Psoas muscle (tissue), 7 donors: ENCODE measurements at regions not wholly inside any gene's neighbourhood (a gene's known extent, or its start where the extent isn't known, plus 50 kb on each side); places are given as distances from the start of the nearest gene placed in this dataset.

Experiments used
- ATAC-seq, 4 donors: fragments of 200-7000 bp; cut with Tn5 transposase; one replicate each; pipeline ENCODE4 v1.9.1; 2020; ENCODE audit warnings: moderate library complexity in 3 of 4, mild to moderate bottlenecking in 2 of 4
- DNase-seq, 2 donors: peaks; one replicate each; pipeline ENCODE4 v3.0.0-alpha.2; 2020
- H3K27ac ChIP-seq: fragments of 200-600 bp; one replicate; pipeline ENCODE4 v1.8.0; 2022
- H3K27me3 ChIP-seq, 3 donors: fragments of 200-600 bp in 1 of 3; one replicate each; pipeline versions ENCODE4 v1.6.1 to v1.8.0; 2013 to 2022; ENCODE audit warnings: low read length in 2 of 3, mild to moderate bottlenecking in 2 of 3, moderate library complexity in 1 of 3; ENCODE audit not compliant: insufficient read depth in 3 of 3
- H3K36me3 ChIP-seq, 2 donors: fragments of 200-600 bp in 1 of 2; one replicate each; pipeline versions ENCODE4 v1.6.1 to v1.8.0; 2013 to 2022; ENCODE audit warnings: low read depth in 1 of 2, mild to moderate bottlenecking in 1 of 2, moderate library complexity in 1 of 2; ENCODE audit not compliant: insufficient read depth in 1 of 2
- H3K4me1 ChIP-seq: fragments of 200-600 bp; one replicate; pipeline ENCODE4 v1.8.0; 2022
- H3K4me3 ChIP-seq: fragments of 200-600 bp; one replicate; pipeline ENCODE4 v1.8.0; 2022; ENCODE audit warnings: mild to moderate bottlenecking
- H3K9me3 ChIP-seq: fragments of 200-600 bp; one replicate; pipeline ENCODE4 v1.8.0; 2022
- CTCF ChIP-seq: fragments of 200-600 bp; IDR thresholded peaks from one replicate; pipeline ENCODE4 v1.8.0; 2022; ENCODE audit warnings: antibody characterized with exemption
- WGBS, 3 donors: extraction: QIAGEN DNeasy Blood & Tissue Kit; methylation state at CpG; one replicate each; pipeline versions ENCODE4 v1.1.6 to v1.1.7; 2013; 5-methylcytosine and 5-hydroxymethylcytosine counted together
- intact Hi-C, 2 donors: fragments of 100-400 bp; cut with DNase I; formaldehyde crosslinking; loops; one replicate each; pipeline versions ENCODE4 v1.11.0 to v1.14.2; 2022
- donor health status: healthy with polysubstance abuse.
- donor health status: DM: no; HTN: no; CAD: no; lungs with moderate emphysema.
- donor health status: Bipolar disorder and iron deficiency.
- donor health status: healthy.
- donor health status: DM: yes; HTN: yes; CAD: no.
- donor health status: DM: no; HTN: no; CAD: no.
- donor health status: DM: yes; HTN: yes; CAD: no.

- 37 to 39% (median 38%) methylated on average over 8 of the region's 8 CpGs for WGBS, 3 donors
- H3K4me1 ChIP-seq: no peaks in the 10 kb centered on the region
- no peaks in the 10 kb centered on the region for H3K9me3 ChIP-seq
- no peak for ATAC-seq
- no peak overlapping the region for H3K27ac ChIP-seq
- H3K4me3 ChIP-seq: no peak overlapping the region
- peaks cover 0 to 1% (median 0%) of the 10 kb centered on the region in 3 donors for H3K27me3 ChIP-seq
- TF ChIP-seq CTCF: no peak
- DNase-seq: no peak
- no peaks in the 10 kb centered on the region for H3K36me3 ChIP-seq
- intact Hi-C loops: no loop called here
These were observed 111.5 kb upstream of the MEIS1 start for GRCh38 chr2:66323406-66323805.

- 69 to 73% (median 70%) methylated on average over 9 of the region's 9 CpGs for WGBS, 3 donors
- ATAC-seq (no peak), DNase-seq (no peak)
- Histone ChIP-seq H3K4me3 (no peak overlapping the region), H3K27me3 (peaks cover 0 to 1% (median 0%) of the 10 kb centered on the region in 3 donors), H3K27ac (no peak overlapping the region), H3K4me1 (no peaks in the 10 kb centered on the region), H3K9me3 (no peaks in the 10 kb centered on the region), H3K36me3 (no peaks in the 10 kb centered on the region)
- intact Hi-C loops: no loop called here
- no peak for TF ChIP-seq CTCF
These were observed 112.2 kb upstream of the MEIS1 start for GRCh38 chr2:66322506-66323260.

DNA sequence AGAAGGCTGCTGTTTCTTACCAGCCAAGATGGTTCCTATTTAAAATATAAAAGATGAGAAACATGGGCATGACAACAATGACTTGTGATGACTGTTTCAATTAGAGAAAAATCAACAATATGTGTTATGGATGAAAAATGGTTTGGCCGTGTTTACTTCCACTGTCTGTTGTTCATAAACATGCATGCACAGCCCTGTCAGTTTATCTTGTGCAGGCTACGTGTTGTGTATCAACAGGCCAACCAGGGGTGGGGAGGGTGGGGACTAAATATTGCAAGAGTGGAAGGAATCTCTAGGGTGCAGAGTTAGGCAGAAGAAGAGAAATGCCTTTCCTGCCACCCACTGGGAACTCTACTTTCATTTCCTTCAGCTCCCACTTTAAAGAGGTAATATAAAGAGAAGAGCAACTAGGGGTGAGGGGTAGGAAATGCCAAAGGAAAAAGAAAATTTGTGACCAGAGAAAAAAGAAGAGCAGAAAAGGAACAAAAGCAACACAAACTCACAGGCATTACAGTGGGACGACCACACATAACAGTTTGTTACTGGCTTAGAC, 116.8 kb upstream of the MEIS1 start:
- Histone ChIP-seq H3K27me3 (no peaks in the 10 kb centered on the region), H3K9me3 (no peaks in the 10 kb centered on the region), H3K27ac (no peak overlapping the region), H3K36me3 (no peaks in the 10 kb centered on the region), H3K4me3 (no peak overlapping the region), H3K4me1 (no peaks in the 10 kb centered on the region)
- no peak for TF ChIP-seq CTCF
- no peak for DNase-seq
- no peak for ATAC-seq
- 76 to 77% (median 76%) methylated on average over 3 of the region's 3 CpGs for WGBS, 3 donors
- intact Hi-C loops: no loop called here

DNA sequence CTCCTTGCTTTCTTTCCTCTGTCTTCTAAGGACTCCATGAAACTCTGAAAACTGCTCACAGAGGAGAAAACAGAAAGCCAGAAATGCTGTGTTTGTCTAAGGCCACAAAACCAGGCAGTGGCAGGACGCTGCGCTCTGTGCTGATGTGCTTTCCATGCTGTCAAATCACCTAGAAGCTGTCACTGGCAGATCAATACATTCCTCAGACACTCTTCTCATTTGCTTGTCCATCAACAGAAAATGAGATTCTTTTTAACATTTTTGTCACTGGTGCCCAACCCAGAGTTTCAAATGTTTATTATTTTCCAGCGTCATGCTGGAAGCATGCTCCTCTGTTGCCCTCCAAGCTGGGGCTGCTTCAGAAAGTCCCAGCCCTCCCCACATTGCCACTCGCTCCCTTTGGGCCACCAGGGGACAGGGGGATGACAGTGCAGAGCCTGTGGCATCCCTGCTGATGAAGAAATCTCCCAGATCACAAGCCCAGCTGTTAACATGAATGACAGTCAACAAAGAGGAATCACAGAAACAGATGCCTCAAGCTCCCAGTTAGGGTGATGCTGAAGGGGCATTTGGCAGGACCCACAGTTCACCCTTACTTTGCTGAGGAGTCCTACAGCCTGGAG, 117.5 kb upstream of the MEIS1 start:
- no peaks in the 10 kb centered on the region for H3K9me3 ChIP-seq

More for the DNA sequence above, 117.5 kb upstream of the MEIS1 start:
- no peaks in the 10 kb centered on the region for H3K36me3 ChIP-seq
- ATAC-seq (no peak), DNase-seq (no peak)
- no peak for TF ChIP-seq CTCF
- no peaks in the 10 kb centered on the region for H3K4me1 ChIP-seq
- no peak overlapping the region for H3K4me3 ChIP-seq
- WGBS, 3 donors: 72 to 73% (median 73%) methylated on average over 4 of the region's 4 CpGs
- intact Hi-C loops: no loop called here
- H3K27ac ChIP-seq: no peak overlapping the region
- H3K27me3 ChIP-seq: no peaks in the 10 kb centered on the region
